BLaER1 treated with 17β-estradiol and CSF1 and Interleukin-3, amounts not matched to agents 10 nM and 100 nM (cell line): ENCODE measurements at regions not wholly inside any gene's neighbourhood (a gene's known extent, or its start where the extent isn't known, plus 50 kb on each side); places are given as distances from the start of the nearest gene placed in this dataset.
A peak's percentile ranks its signal among the peaks of the same experiment; 100 is the strongest.

Experiments
- H3K27ac ChIP-seq, 11 experiments: shearing (Covaris generic); formaldehyde crosslinking; 2 replicates each; pipeline ENCODE4 v1.8.1; 2022
- H3K27me3 ChIP-seq, 11 experiments: shearing (Covaris generic); formaldehyde crosslinking; 2 replicates each; pipeline ENCODE4 v1.8.1; 2022
- H3K36me3 ChIP-seq, 11 experiments: shearing (Covaris generic); formaldehyde crosslinking; 2 replicates each; pipeline ENCODE4 v1.8.1; 2022
- H3K4me1 ChIP-seq, 10 experiments: shearing (Covaris generic); formaldehyde crosslinking; 2 replicates each; pipeline ENCODE4 v1.8.1; 2022
- H3K4me2 ChIP-seq, 11 experiments: shearing (Covaris generic); formaldehyde crosslinking; 2 replicates each; pipeline ENCODE4 v1.8.1; 2022
- H3K4me3 ChIP-seq, 10 experiments: shearing (Covaris generic); formaldehyde crosslinking; 2 replicates each; pipeline ENCODE4 v1.8.1; 2022
- H3K9ac ChIP-seq, 11 experiments: shearing (Covaris generic); formaldehyde crosslinking; 2 replicates each; pipeline ENCODE4 v1.8.1; 2022
- H3K9me3 ChIP-seq, 11 experiments: shearing (Covaris generic); formaldehyde crosslinking; replicated peaks in 1 of 11; 2 replicates each; pipeline ENCODE4 v1.8.1; 2022
- H4K20me1 ChIP-seq, 11 experiments: shearing (Covaris generic); formaldehyde crosslinking; 2 replicates each; pipeline ENCODE4 v1.8.1; 2022
- Cebpa-rat ChIP-seq, 11 experiments: shearing (Covaris generic); IDR thresholded peaks; 2 replicates each; pipeline ENCODE4 v1.8.1; 2022

DNA sequence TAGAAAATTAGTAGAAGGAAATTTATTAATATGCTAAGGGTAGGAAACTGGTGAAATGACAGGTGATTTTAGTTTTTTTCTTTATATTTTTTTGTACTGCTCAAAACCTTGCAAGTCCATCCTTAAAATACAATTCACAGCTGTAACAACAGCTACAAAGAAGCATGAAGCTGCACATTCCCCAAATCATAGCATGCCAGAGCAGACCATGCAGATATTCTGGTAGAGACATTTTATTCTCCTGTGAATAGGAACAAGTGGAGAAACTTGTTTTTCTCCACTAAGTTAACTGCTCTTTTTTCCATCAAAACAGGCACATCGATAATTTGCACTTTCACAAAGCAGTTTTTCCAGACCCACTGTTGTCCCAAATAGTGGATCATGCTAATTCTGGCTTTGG is 1125.7 kb downstream of the BRINP3 start:
- no peaks in the 10 kb centered on the region for H3K4me1 ChIP-seq
- no peak overlapping the region for H3K27ac ChIP-seq
- H3K9me3 ChIP-seq = no peaks in the 10 kb centered on the region
- no peak overlapping the region for H3K4me3 ChIP-seq
- H3K27me3 ChIP-seq = no peaks in the 10 kb centered on the region
- no peaks in the 10 kb centered on the region for H3K36me3 ChIP-seq
- no peak for TF ChIP-seq Cebpa-rat (IDR thresholded peaks at IDR 0.05)
- H4K20me1 ChIP-seq = no peaks in the 10 kb centered on the region
- H3K9ac ChIP-seq = no peak overlapping the region
- no peak overlapping the region for H3K4me2 ChIP-seq

DNA sequence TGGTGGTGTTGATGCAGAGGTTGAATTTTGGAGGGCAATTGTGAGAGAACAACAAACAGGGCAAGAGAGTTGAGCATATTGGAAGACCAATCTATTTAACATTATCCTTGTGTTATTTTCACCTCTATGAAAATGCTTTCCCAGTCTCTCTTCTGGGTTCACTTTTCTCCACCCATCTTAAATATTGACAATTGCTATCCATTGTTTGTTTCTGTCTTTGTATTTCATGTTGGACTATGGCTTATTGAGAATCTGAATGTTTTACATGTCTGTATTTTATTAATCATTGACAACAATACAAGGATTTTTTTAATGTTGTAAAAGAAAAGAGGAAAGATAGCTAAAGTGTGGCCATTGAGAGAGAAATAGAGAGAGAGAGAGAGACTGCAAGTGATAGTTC is 1121.5 kb downstream of the BRINP3 start:
- no peak overlapping the region for H3K4me2 ChIP-seq
- no peaks in the 10 kb centered on the region for H3K36me3 ChIP-seq
- H3K4me1 ChIP-seq = no peaks in the 10 kb centered on the region
- no peak for TF ChIP-seq Cebpa-rat (IDR thresholded peaks at IDR 0.05)
- no peaks in the 10 kb centered on the region for H4K20me1 ChIP-seq
- H3K27ac ChIP-seq = no peak overlapping the region
- no peak overlapping the region for H3K9ac ChIP-seq
- no peaks in the 10 kb centered on the region for H3K27me3 ChIP-seq
- H3K9me3 ChIP-seq = no peaks in the 10 kb centered on the region
- no peak overlapping the region for H3K4me3 ChIP-seq

- Histone ChIP-seq H3K9ac (no peak overlapping the region), H3K4me3 (no peak overlapping the region), H4K20me1 (no peaks in the 10 kb centered on the region), H3K4me2 (no peak overlapping the region), H3K27me3 (no peaks in the 10 kb centered on the region), H3K27ac (no peak overlapping the region), H3K36me3 (no peaks in the 10 kb centered on the region), H3K4me1 (no peaks in the 10 kb centered on the region), H3K9me3 (no peaks in the 10 kb centered on the region)
- TF ChIP-seq Cebpa-rat (IDR thresholded peaks at IDR 0.05) = no peak
These were observed 1120.3 kb downstream of the BRINP3 start for GRCh38 chr1:189357317-189357716.

GRCh38 chr1:189369612-189370011 is 1108.1 kb downstream of the BRINP3 start:
- no peaks in the 10 kb centered on the region for H3K27me3 ChIP-seq
- no peak overlapping the region for H3K9ac ChIP-seq
- H3K4me3 ChIP-seq = no peak overlapping the region
- no peak for TF ChIP-seq Cebpa-rat (IDR thresholded peaks at IDR 0.05)
- no peak overlapping the region for H3K4me2 ChIP-seq
- H3K9me3 ChIP-seq = no peaks in the 10 kb centered on the region
- H3K36me3 ChIP-seq = no peaks in the 10 kb centered on the region
- H3K27ac ChIP-seq = no peak overlapping the region
- no peaks in the 10 kb centered on the region for H4K20me1 ChIP-seq
- H3K4me1 ChIP-seq = no peaks in the 10 kb centered on the region

DNA sequence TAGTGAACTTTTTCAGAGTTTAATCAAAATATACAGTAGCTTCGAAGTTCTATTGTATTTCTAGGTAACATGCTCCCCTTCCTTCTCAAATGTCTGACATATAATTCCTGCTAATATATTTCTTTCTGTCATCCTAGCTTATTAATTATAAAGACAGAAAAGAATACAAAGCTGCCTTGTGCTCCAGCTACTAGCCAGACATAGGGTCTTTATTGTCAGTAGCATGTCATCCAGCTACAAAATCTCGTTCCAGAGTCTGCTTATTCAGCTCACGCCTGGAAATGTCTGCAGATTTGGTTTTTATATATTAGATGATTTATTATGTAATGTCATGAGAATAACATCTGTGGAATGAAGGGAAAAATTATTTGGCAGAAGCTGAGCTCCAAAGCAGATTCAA is 1102.8 kb downstream of the BRINP3 start:
- Histone ChIP-seq H3K4me3 (no peak overlapping the region), H4K20me1 (no peaks in the 10 kb centered on the region), H3K9ac (no peak overlapping the region)

GRCh38 chr1:189405419-189405818 is 1072.2 kb downstream of the BRINP3 start:
- Histone ChIP-seq H3K27ac (no peak overlapping the region), H3K4me2 (no peak overlapping the region), H3K36me3 (no peaks in the 10 kb centered on the region), H3K9me3 (peaks cover 0 to 10% (median 0%) of the 10 kb centered on the region in 11 experiments; a peak in 4 of 22 replicates), H3K4me1 (no peaks in the 10 kb centered on the region), H3K27me3 (no peaks in the 10 kb centered on the region), H4K20me1 (no peaks in the 10 kb centered on the region), H3K4me3 (no peak overlapping the region), H3K9ac (no peak overlapping the region)
- TF ChIP-seq Cebpa-rat (IDR thresholded peaks at IDR 0.05) = no peak

More for the DNA sequence above, 1102.8 kb downstream of the BRINP3 start:
- no peaks in the 10 kb centered on the region for H3K27me3 ChIP-seq
- no peak for TF ChIP-seq Cebpa-rat (IDR thresholded peaks at IDR 0.05)
- no peak overlapping the region for H3K27ac ChIP-seq
- H3K36me3 ChIP-seq = no peaks in the 10 kb centered on the region
- peaks cover 0 to 3% (median 0%) of the 10 kb centered on the region in 11 experiments; a peak in 3 of 22 replicates for H3K9me3 ChIP-seq
- no peaks in the 10 kb centered on the region for H3K4me1 ChIP-seq
- no peak overlapping the region for H3K4me2 ChIP-seq

DNA sequence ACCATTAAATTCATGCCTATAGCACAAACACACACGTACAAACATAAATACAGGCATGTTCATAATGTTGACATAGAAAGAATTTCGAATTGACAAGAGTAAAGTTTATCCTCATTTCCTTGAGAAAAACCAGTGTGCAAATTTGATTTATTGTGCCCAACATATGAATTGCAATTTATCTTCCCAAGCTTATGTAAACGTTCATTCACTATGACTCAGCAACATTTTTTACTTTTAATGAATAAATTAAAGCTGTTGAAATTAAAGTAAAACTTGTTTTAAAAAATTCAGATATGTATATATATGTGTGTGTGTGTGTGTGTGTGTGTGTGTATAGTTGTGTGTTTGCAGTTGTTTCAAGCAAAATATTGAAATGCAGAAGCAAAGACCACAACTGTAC is 1067.9 kb downstream of the BRINP3 start:
- no peak overlapping the region for H3K27ac ChIP-seq
- no peaks in the 10 kb centered on the region for H4K20me1 ChIP-seq
- no peaks in the 10 kb centered on the region for H3K36me3 ChIP-seq
- no peaks in the 10 kb centered on the region for H3K27me3 ChIP-seq
- H3K4me1 ChIP-seq = no peaks in the 10 kb centered on the region
- TF ChIP-seq Cebpa-rat (IDR thresholded peaks at IDR 0.05) = no peak
- peaks cover 0 to 4% (median 0%) of the 10 kb centered on the region in 11 experiments; a peak in 3 of 22 replicates for H3K9me3 ChIP-seq
- H3K4me2 ChIP-seq = no peak overlapping the region
- no peak overlapping the region for H3K9ac ChIP-seq
- no peak overlapping the region for H3K4me3 ChIP-seq

GRCh38 chr1:189424746-189425331 is 1052.8 kb downstream of the BRINP3 start:
- Histone ChIP-seq H4K20me1 (no peaks in the 10 kb centered on the region), H3K9ac (no peak overlapping the region), H3K4me3 (no peak overlapping the region), H3K4me1 (no peaks in the 10 kb centered on the region), H3K9me3 (no peaks in the 10 kb centered on the region), H3K27me3 (no peaks in the 10 kb centered on the region), H3K36me3 (no peaks in the 10 kb centered on the region), H3K4me2 (no peak overlapping the region), H3K27ac (no peak overlapping the region)
- no peak for TF ChIP-seq Cebpa-rat (IDR thresholded peaks at IDR 0.05)

GRCh38 chr1:189429610-189430009 is 1048.1 kb downstream of the BRINP3 start:
- no peak for TF ChIP-seq Cebpa-rat (IDR thresholded peaks at IDR 0.05)

DNA sequence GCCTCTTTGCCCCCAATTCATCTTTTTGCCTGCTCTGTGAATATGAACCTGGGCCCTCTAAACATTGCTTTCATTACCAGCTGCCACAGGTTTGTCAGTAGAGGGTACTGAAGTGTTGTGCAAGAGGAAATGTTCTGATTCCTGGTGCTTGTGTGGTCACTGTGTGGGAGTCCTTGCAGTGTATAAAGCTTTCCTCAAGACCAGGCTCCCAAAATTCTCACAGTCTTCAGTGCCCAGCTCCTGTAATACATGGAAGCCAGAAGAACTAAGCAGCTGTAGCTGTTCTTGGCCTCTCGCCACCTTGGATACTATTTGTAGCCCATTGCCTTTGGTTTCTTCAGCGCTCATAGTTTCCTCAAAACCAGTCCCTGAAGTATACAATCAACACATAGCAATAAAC is 1046.2 kb downstream of the BRINP3 start:
- H3K27ac ChIP-seq = no peak overlapping the region
- no peak for TF ChIP-seq Cebpa-rat (IDR thresholded peaks at IDR 0.05)
- no peaks in the 10 kb centered on the region for H3K36me3 ChIP-seq
- no peaks in the 10 kb centered on the region for H4K20me1 ChIP-seq
- peak overlapping the region in 2 of 11 experiments; percentile 1 to 8; a peak in 1 of 22 replicates for H3K4me2 ChIP-seq
- H3K9me3 ChIP-seq = no peaks in the 10 kb centered on the region
- peaks cover 0 to 6% (median 0%) of the 10 kb centered on the region in 10 experiments; a peak in 3 of 20 replicates for H3K4me1 ChIP-seq
- H3K9ac ChIP-seq = no peak overlapping the region
- H3K4me3 ChIP-seq = no peak overlapping the region
- H3K27me3 ChIP-seq = no peaks in the 10 kb centered on the region

More at GRCh38 chr1:189429610-189430009, 1048.1 kb downstream of the BRINP3 start:
- H3K27ac ChIP-seq = no peak overlapping the region
- H4K20me1 ChIP-seq = no peaks in the 10 kb centered on the region
- H3K27me3 ChIP-seq = no peaks in the 10 kb centered on the region
- no peaks in the 10 kb centered on the region for H3K9me3 ChIP-seq
- no peak overlapping the region for H3K4me2 ChIP-seq
- H3K4me3 ChIP-seq = no peak overlapping the region
- H3K4me1 ChIP-seq = peaks cover 0 to 6% (median 0%) of the 10 kb centered on the region in 10 experiments; a peak in 3 of 20 replicates
- H3K9ac ChIP-seq = no peak overlapping the region
- H3K36me3 ChIP-seq = no peaks in the 10 kb centered on the region
